Bronchial epithelial cell (primary cell): ENCODE measurements at regions not wholly inside any gene's neighbourhood (a gene's known extent, or its start where the extent isn't known, plus 50 kb on each side); places are given as distances from the start of the nearest gene placed in this dataset.
A peak's percentile ranks its signal among the peaks of the same experiment; 100 is the strongest.
"Not testable (repeated sequence)": the region's sequence is repeated elsewhere in the genome, so short reads cannot be mapped to it uniquely, and the experiment has no call there.

Experiments used
- DNase-seq: peaks from one replicate; pipeline ENCODE4 v3.0.0-alpha.2; 2010; ENCODE audit warnings: low read depth
- FAIRE-seq: peaks from 2 replicates; lab custom pipeline; 2011; peaks lifted over from hg19 to GRCh38; lab: Jason Lieb, UNC
- H3K27me3 ChIP-seq: 2 replicates; pipeline ENCODE4 v1.5.1; 2011; ENCODE audit warnings: low read length; ENCODE audit not compliant: control insufficient read depth, insufficient read depth
- H3K36me3 ChIP-seq: 2 replicates; pipeline ENCODE4 v1.5.1; 2011; ENCODE audit warnings: low read length; ENCODE audit not compliant: control insufficient read depth, insufficient read depth
- H3K4me3 ChIP-seq: 2 replicates; pipeline ENCODE4 v1.5.1; 2011; ENCODE audit warnings: mild to moderate bottlenecking, low read depth, low read length, control low read depth
- CTCF ChIP-seq: IDR thresholded peaks from 2 replicates; pipeline ENCODE4 v1.5.1; 2011; ENCODE audit warnings: mild to moderate bottlenecking, moderate library complexity, low read length, control low read depth, inconsistent platforms; ENCODE audit not compliant: insufficient read depth, severe bottlenecking

GRCh38 chr7:149558149-149558861 is 60.7 kb upstream of the ZNF746 start:
- no peak overlapping the region for H3K4me3 ChIP-seq
- H3K36me3 ChIP-seq: peaks cover 4% of the 10 kb centered on the region
- TF ChIP-seq CTCF: no peak
- H3K27me3 ChIP-seq: no peaks in the 10 kb centered on the region
- peak; percentile 87 for DNase-seq
- no peak for FAIRE-seq

DNA sequence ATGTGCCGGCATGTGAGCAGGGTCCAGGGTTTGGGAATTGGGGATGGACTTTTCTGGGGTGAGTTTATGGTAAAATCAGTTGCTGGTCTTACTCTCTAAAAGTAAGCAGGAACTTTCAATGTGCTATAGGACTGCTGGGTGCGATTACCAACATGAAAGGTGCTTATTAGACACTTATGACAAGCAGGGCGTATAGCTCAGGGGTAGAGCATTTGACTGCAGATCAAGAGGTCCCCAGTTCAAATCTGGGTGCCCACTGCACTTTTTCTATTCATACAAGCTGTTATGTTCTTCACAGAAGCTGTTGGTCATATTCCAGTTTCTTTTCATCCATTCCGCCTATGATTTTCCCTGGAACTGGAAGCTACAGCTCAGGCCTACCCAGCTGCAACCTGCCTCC is 58.9 kb upstream of the ZNF746 start:
- not testable (repeated sequence) for H3K4me3 ChIP-seq, H3K27me3 ChIP-seq, DNase-seq, H3K36me3 ChIP-seq
- FAIRE-seq: peak; percentile 80

DNA sequence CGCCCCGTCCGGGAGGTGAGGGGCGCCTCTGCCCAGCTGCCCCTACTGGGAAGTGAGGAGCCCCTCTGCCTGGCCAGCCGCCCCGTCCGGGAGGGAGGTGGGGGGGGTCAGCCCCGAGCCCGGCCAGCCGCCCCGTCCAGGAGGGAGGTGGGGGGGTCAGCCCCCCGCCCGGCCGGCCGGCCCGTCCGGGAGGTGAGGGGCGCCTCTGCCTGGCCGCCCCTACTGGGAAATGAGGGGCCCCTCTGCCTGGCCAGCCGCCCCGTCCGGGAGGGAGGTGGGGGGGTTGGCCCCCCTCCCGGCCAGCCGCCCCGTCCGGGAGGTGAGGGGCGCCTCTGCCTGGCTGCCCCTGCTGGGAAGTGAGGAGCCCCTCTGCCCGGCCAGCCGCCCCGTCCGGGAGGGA is 57.2 kb upstream of the ZNF746 start:
- H3K36me3 ChIP-seq: peaks cover 17% of the 10 kb centered on the region
- H3K27me3 ChIP-seq, FAIRE-seq, DNase-seq, H3K4me3 ChIP-seq: not testable (repeated sequence)

DNA sequence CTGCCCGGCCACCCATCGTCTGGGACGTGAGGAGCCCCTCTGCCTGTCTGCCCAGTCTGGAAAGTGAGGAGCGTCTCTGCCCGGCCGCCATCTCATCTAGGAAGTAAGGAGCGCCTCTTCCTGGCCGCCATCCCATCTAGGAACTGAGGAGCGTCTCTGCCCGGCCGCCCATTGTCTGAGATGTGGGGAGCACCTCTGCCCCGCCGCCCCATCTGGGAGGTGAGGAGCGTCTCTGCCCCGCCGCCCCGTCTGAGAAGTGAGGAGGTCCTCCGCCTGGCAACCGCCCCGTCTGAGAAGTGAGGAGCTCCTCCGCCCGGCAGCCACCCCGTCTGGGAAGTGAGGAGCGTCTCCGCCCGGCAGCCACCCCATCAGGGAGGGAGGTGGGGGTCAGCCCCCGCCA is 56.4 kb upstream of the ZNF746 start:
- H3K36me3 ChIP-seq: peaks cover 21% of the 10 kb centered on the region
- not testable (repeated sequence) for H3K27me3 ChIP-seq, H3K4me3 ChIP-seq

GRCh38 chr7:149552799-149553198 is 55.2 kb upstream of the ZNF746 start:
- Histone ChIP-seq H3K27me3 (no peaks in the 10 kb centered on the region), H3K4me3 (no peak overlapping the region), H3K36me3 (peaks cover 26% of the 10 kb centered on the region)
- FAIRE-seq (no peak), DNase-seq (no peak)
- no peak for TF ChIP-seq CTCF

More for the DNA sequence above, 56.4 kb upstream of the ZNF746 start:
- not testable (repeated sequence) for FAIRE-seq, DNase-seq
